HEK293T (cell line): ENCODE measurements at regions not wholly inside any gene's neighbourhood (a gene's known extent, or its start where the extent isn't known, plus 50 kb on each side); places are given as distances from the start of the nearest gene placed in this dataset.

Experiments
- CTCF ChIA-PET: fragments of 350-600 bp; formaldehyde crosslinking; extraction: SDS; loops from one replicate; lab custom pipeline; 2021; ENCODE audit warnings: antibody characterized with exemption, inconsistent platforms; lab: Yijun Ruan, JAX
- POLR2A ChIA-PET: fragments of 350-600 bp; formaldehyde crosslinking; extraction: SDS; loops from one replicate; lab custom pipeline; 2020; ENCODE audit warnings: antibody characterized with exemption, inconsistent platforms; lab: Yijun Ruan, JAX
- DNase-seq: peaks from one replicate; pipeline ENCODE4 v3.0.0; 2012; ENCODE audit warnings: mixed read lengths; ENCODE audit errors: extremely low spot score
- ARNT ChIP-seq: fragments of 450-650 bp; IDR thresholded peaks from 2 replicates; pipeline ENCODE4 v1.6.1; 2017; ENCODE audit warnings: mild to moderate bottlenecking
- BHLHE40 ChIP-seq: fragments of 450-650 bp; IDR thresholded peaks from 2 replicates; pipeline ENCODE4 v1.6.1; 2016; ENCODE audit warnings: mild to moderate bottlenecking, moderate library complexity, borderline replicate concordance
- CTBP1 ChIP-seq: fragments of 450-650 bp; IDR thresholded peaks from 2 replicates; pipeline ENCODE4 v1.6.1; 2016; ENCODE audit warnings: borderline replicate concordance
- ELF4 ChIP-seq: fragments of 450-650 bp; IDR thresholded peaks from 2 replicates; pipeline ENCODE4 v1.6.1; 2017; ENCODE audit warnings: antibody characterized with exemption
- FOXA1 ChIP-seq: fragments of 450-650 bp; IDR thresholded peaks from 2 replicates; pipeline ENCODE4 v1.6.1; 2016; ENCODE audit warnings: mild to moderate bottlenecking
- FOXK2 ChIP-seq: fragments of 450-650 bp; IDR thresholded peaks from 2 replicates; pipeline ENCODE4 v1.6.1; 2016; ENCODE audit warnings: mild to moderate bottlenecking
- FOXM1 ChIP-seq: fragments of 450-650 bp; IDR thresholded peaks from 2 replicates; pipeline ENCODE4 v1.6.1; 2017; ENCODE audit warnings: mild to moderate bottlenecking, borderline replicate concordance
- HDGF ChIP-seq: fragments of 450-650 bp; IDR thresholded peaks from 2 replicates; pipeline ENCODE4 v1.6.1; 2017; ENCODE audit warnings: antibody characterized with exemption, borderline replicate concordance
- L3MBTL2 ChIP-seq: fragments of 450-650 bp; conservative IDR thresholded peaks from 2 replicates; pipeline ENCODE4 v1.6.1; 2016; ENCODE audit warnings: mild to moderate bottlenecking
- LEF1 ChIP-seq: fragments of 450-650 bp; IDR thresholded peaks from 2 replicates; pipeline ENCODE4 v1.6.1; 2017; ENCODE audit warnings: mild to moderate bottlenecking, borderline replicate concordance
- NFRKB ChIP-seq: fragments of 450-650 bp; IDR thresholded peaks from 2 replicates; pipeline ENCODE4 v1.6.1; 2016; ENCODE audit warnings: mild to moderate bottlenecking, moderate library complexity
- PKNOX1 ChIP-seq: fragments of 450-650 bp; IDR thresholded peaks from 2 replicates; pipeline ENCODE4 v1.6.1; 2016
- SP1 ChIP-seq: fragments of 450-650 bp; IDR thresholded peaks from 2 replicates; pipeline ENCODE4 v1.6.1; 2017
- SUZ12 ChIP-seq: fragments of 450-650 bp; IDR thresholded peaks from 2 replicates; pipeline ENCODE4 v1.6.1; 2016; ENCODE audit warnings: mild to moderate bottlenecking
- TARDBP ChIP-seq: fragments of 450-650 bp; IDR thresholded peaks from 2 replicates; pipeline ENCODE4 v1.6.1; 2016
- ZNF384 ChIP-seq: fragments of 450-650 bp; IDR thresholded peaks from 2 replicates; pipeline ENCODE4 v1.6.1; 2016

- CTCF ChIA-PET = interaction anchor here (0.7 kb wide), 1 partner anchor 93 kb away, joined by 5 read pairs; no protein-coding TSS in a partner anchor
- POLR2A ChIA-PET = no interaction called here
- TF ChIP-seq LEF1 = no peak
- no peak for TF ChIP-seq SP1
- TF ChIP-seq TARDBP = no peak
- TF ChIP-seq SUZ12 = no peak
- no peak for DNase-seq
Observed at GRCh38 chr12:77578466-77579220, 252.1 kb upstream of the NAV3 start.

- ChIA-PET POLR2A (no interaction called here), CTCF (no interaction called here)
- DNase-seq = no peak
- TF ChIP-seq CTBP1 (no peak), LEF1 (no peak), FOXK2 (no peak), ELF4 (no peak), FOXM1 (no peak), PKNOX1 (no peak), FOXA1 (no peak), NFRKB (no peak), L3MBTL2 (no peak), ZNF384 (no peak), SP1 (no peak), HDGF (no peak), SUZ12 (no peak), TARDBP (no peak), BHLHE40 (no peak), ARNT (no peak)
Observed at GRCh38 chr12:77577791-77578190, 252.9 kb upstream of the NAV3 start.

GRCh38 chr12:77575376-77575919 lies 255.2 kb upstream of the NAV3 start:
- ChIA-PET CTCF (no interaction called here), POLR2A (no interaction called here)
- DNase-seq = no peak
- no peak for TF ChIP-seq ZNF384
- TF ChIP-seq FOXK2 = no peak
- TF ChIP-seq SUZ12 = no peak
- no peak for TF ChIP-seq LEF1
- no peak for TF ChIP-seq L3MBTL2
- TF ChIP-seq TARDBP = no peak
- TF ChIP-seq FOXM1 = no peak
- no peak for TF ChIP-seq NFRKB
- TF ChIP-seq ELF4 = no peak
- TF ChIP-seq ARNT = no peak
- no peak for TF ChIP-seq SP1
- no peak for TF ChIP-seq PKNOX1
- TF ChIP-seq HDGF = no peak
- no peak for TF ChIP-seq CTBP1

GRCh38 chr12:77572371-77572770 lies 258.3 kb upstream of the NAV3 start:
- DNase-seq = no peak
- TF ChIP-seq FOXA1 = no peak
- no peak for TF ChIP-seq BHLHE40
- TF ChIP-seq PKNOX1 = no peak
- no peak for TF ChIP-seq ELF4
- no peak for TF ChIP-seq ARNT
- TF ChIP-seq HDGF = no peak
- no peak for TF ChIP-seq TARDBP
- TF ChIP-seq FOXM1 = no peak
- TF ChIP-seq CTBP1 = no peak
- ChIA-PET POLR2A (no interaction called here), CTCF (no interaction called here)

GRCh38 chr12:77571768-77572167 lies 258.9 kb upstream of the NAV3 start:
- ChIA-PET POLR2A (no interaction called here), CTCF (no interaction called here)
- no peak for DNase-seq
- TF ChIP-seq ZNF384 = no peak
- no peak for TF ChIP-seq HDGF
- TF ChIP-seq SUZ12 = no peak
- TF ChIP-seq ELF4 = no peak

- CTCF ChIA-PET = no interaction called here
- peak; percentile 11 for DNase-seq
- POLR2A ChIA-PET = no interaction called here
- no peak for TF ChIP-seq SUZ12
- TF ChIP-seq ELF4 = no peak
- TF ChIP-seq L3MBTL2 = no peak
- no peak for TF ChIP-seq BHLHE40
- TF ChIP-seq LEF1 = no peak
- no peak for TF ChIP-seq SP1
- no peak for TF ChIP-seq NFRKB
- TF ChIP-seq FOXM1 = no peak
- TF ChIP-seq ARNT = no peak
- TF ChIP-seq ZNF384 = no peak
- TF ChIP-seq FOXK2 = no peak
- TF ChIP-seq TARDBP = no peak
- no peak for TF ChIP-seq FOXA1
- no peak for TF ChIP-seq PKNOX1
- no peak for TF ChIP-seq HDGF
- TF ChIP-seq CTBP1 = no peak
Observed at GRCh38 chr12:77571127-77571526, 259.6 kb upstream of the NAV3 start.
